ENCODE measurements at regions not wholly inside any gene's neighbourhood (a gene's known extent, or its start where the extent isn't known, plus 50 kb on each side); places are given as distances from the start of the nearest gene placed in this dataset.

DNA sequence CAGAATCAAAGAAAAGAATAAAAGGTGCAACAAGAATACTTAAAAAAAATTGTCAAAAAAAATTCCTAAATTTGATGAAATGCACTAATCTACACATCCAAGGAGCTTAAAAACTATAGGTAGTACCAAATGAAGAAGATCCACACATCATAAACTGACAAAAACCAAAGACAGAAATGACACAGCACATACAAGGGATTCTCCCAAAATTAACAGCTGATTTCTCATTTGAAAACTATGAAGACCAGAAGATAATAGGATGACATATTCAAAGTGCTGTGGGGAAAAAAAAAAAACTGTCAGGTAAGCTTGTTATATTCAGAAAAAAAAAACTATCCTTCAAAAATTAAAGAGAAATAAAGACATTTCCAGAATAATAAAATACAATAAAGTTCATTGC lies 618.2 kb downstream of the TNS3 start:
- intact Hi-C loops (cut with micrococcal nuclease), result no loop called here
- ChIA-PET CTCF (interaction anchor here (0.6 kb wide), 1 partner anchor 230 kb away, joined by 3 read pairs; no protein-coding TSS in a partner anchor), POLR2A (no interaction called here)
- no peak for DNase-seq (ENCODE audit: unreplicated experiment)
- BruUV-seq (replicated peaks), result no TSS peak
- Mint-ChIP-seq H3K27me3 (ENCODE audit: insufficient read depth, unreplicated experiment) (no peaks in the 10 kb centered on the region), H3K9me3 (ENCODE audit: unreplicated experiment) (peaks cover 23% of the 10 kb centered on the region), H3K27ac (ENCODE audit: low read depth, unreplicated experiment) (no peak overlapping the region), H3K4me1 (ENCODE audit: insufficient read depth, unreplicated experiment) (peaks cover 11% of the 10 kb centered on the region), H3K4me3 (ENCODE audit: unreplicated experiment) (no peak overlapping the region), H3K36me3 (ENCODE audit: insufficient read depth, unreplicated experiment) (no peaks in the 10 kb centered on the region)
- TF ChIP-seq, protein P1, sequence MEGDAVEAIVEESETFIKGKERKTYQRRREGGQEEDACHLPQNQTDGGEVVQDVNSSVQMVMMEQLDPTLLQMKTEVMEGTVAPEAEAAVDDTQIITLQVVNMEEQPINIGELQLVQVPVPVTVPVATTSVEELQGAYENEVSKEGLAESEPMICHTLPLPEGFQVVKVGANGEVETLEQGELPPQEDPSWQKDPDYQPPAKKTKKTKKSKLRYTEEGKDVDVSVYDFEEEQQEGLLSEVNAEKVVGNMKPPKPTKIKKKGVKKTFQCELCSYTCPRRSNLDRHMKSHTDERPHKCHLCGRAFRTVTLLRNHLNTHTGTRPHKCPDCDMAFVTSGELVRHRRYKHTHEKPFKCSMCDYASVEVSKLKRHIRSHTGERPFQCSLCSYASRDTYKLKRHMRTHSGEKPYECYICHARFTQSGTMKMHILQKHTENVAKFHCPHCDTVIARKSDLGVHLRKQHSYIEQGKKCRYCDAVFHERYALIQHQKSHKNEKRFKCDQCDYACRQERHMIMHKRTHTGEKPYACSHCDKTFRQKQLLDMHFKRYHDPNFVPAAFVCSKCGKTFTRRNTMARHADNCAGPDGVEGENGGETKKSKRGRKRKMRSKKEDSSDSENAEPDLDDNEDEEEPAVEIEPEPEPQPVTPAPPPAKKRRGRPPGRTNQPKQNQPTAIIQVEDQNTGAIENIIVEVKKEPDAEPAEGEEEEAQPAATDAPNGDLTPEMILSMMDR (IDR thresholded peaks at IDR 0.05; ENCODE audit: unreplicated experiment), result no peak

DNA sequence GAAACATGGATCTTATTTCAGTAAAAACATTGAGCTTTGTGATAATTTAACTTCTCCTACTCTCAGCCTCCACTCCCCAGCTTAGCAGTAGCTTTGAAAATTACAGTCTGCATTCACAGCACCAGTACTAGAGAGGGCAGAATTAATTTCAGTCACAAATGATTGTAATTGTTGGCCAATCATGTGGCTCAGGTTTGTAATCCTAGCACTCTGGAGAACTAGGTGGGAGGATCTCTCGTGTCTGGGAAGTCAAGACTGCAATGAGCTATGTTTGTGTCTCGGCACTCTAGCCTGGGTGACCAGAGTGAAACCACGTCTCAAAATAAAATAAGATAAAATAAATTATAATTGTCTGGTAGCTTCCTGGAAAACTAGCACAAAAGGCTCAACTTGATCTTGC lies 620.9 kb downstream of the TNS3 start:
- intact Hi-C loops (cut with micrococcal nuclease), result no loop called here
- Mint-ChIP-seq H3K9me3 (ENCODE audit: unreplicated experiment) (peaks cover 23% of the 10 kb centered on the region), H3K4me3 (ENCODE audit: unreplicated experiment) (no peak overlapping the region), H3K27ac (ENCODE audit: low read depth, unreplicated experiment) (no peak overlapping the region), H3K4me1 (ENCODE audit: insufficient read depth, unreplicated experiment) (no peaks in the 10 kb centered on the region), H3K36me3 (ENCODE audit: insufficient read depth, unreplicated experiment) (no peaks in the 10 kb centered on the region), H3K27me3 (ENCODE audit: insufficient read depth, unreplicated experiment) (no peaks in the 10 kb centered on the region)
- DNase-seq (ENCODE audit: unreplicated experiment), result no peak
- TF ChIP-seq, protein P1 (IDR thresholded peaks at IDR 0.05; ENCODE audit: unreplicated experiment), result no peak
- ChIA-PET CTCF (interaction anchor here (0.6 to 0.7 kb wide), 3 partner anchors 28 to 1006 kb away, joined by 3 to 4 read pairs (median 3); no protein-coding TSS in a partner anchor), POLR2A (interaction anchor here (1.6 kb wide), 1 partner anchor 11 kb away, joined by 3 read pairs; no protein-coding TSS in a partner anchor)
- no TSS peak for BruUV-seq (replicated peaks)

DNA sequence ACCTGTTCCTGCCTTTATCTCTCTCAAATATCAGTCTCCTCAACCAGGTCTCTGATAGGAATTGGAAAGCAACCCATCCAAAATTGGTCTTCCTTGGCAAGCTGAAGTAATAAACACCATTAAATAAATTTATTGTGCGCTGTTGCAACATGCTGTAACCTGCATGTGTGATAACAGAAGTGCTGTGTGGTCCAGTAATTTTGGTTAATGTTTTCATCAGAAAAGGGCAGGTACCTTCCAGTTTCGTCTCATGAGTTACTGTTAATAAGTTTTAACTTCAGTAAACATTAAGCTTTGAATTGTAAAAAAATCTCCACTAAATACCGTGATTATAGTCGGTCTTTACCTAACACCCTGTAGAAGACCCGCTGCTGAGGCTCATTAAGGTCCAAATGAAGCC lies 624.7 kb downstream of the TNS3 start:
- Mint-ChIP-seq H3K9me3 (ENCODE audit: unreplicated experiment) (no peaks in the 10 kb centered on the region), H3K4me1 (ENCODE audit: insufficient read depth, unreplicated experiment) (no peaks in the 10 kb centered on the region), H3K27ac (ENCODE audit: low read depth, unreplicated experiment) (no peak overlapping the region), H3K36me3 (ENCODE audit: insufficient read depth, unreplicated experiment) (no peaks in the 10 kb centered on the region), H3K4me3 (ENCODE audit: unreplicated experiment) (no peak overlapping the region), H3K27me3 (ENCODE audit: insufficient read depth, unreplicated experiment) (no peaks in the 10 kb centered on the region)
- CTCF ChIA-PET, result interaction anchor here (1.7 kb wide), 1 partner anchor 8 kb away, joined by 5 read pairs; no protein-coding TSS in a partner anchor
- no peak for DNase-seq (ENCODE audit: unreplicated experiment)
- TF ChIP-seq, protein P1 (IDR thresholded peaks at IDR 0.05; ENCODE audit: unreplicated experiment), result no peak
- POLR2A ChIA-PET, result no interaction called here
- intact Hi-C loops (cut with micrococcal nuclease), result no loop called here
- no TSS peak for BruUV-seq (replicated peaks)

DNA sequence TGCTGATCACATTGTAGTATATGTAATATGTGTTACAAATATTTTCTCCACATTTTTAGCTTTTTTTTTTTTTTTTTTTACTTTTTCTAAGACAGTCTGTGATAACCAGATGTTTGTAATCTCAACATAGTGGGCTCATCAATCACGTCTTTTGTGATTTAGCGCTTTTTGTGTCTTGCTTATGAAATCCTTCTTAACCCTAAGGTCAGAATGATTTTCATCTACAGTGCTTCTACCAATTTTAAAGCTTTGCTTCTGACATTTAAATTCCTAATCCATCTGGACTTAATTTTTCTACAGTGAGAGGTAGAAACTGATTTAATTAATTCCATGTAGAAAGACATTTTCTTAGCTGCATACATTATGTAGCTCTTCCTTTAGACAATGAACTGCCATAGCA lies 626.4 kb downstream of the TNS3 start:
- DNase-seq (ENCODE audit: unreplicated experiment), result no peak
- TF ChIP-seq, protein P1 (IDR thresholded peaks at IDR 0.05; ENCODE audit: unreplicated experiment), result no peak
- no TSS peak for BruUV-seq (replicated peaks)
- no peak overlapping the region for H3K4me3 Mint-ChIP-seq (ENCODE audit: unreplicated experiment)
- H3K27ac Mint-ChIP-seq (ENCODE audit: low read depth, unreplicated experiment), result no peak overlapping the region
- POLR2A ChIA-PET, result interaction anchor here (1.2 kb wide), 1 partner anchor 22 kb away, joined by 3 read pairs; no protein-coding TSS in a partner anchor
- H3K4me1 Mint-ChIP-seq (ENCODE audit: insufficient read depth, unreplicated experiment), result no peaks in the 10 kb centered on the region
- H3K9me3 Mint-ChIP-seq (ENCODE audit: unreplicated experiment), result no peaks in the 10 kb centered on the region
- H3K27me3 Mint-ChIP-seq (ENCODE audit: insufficient read depth, unreplicated experiment), result no peaks in the 10 kb centered on the region
- intact Hi-C loops (cut with micrococcal nuclease), result no loop called here
- H3K36me3 Mint-ChIP-seq (ENCODE audit: insufficient read depth, unreplicated experiment), result no peaks in the 10 kb centered on the region
- CTCF ChIA-PET, result interaction anchor here (0.6 to 1.2 kb wide), 3 partner anchors 37 to 1033 kb away, joined by 3 read pairs; no protein-coding TSS in a partner anchor
